GM12878 (cell line): ENCODE measurements at regions not wholly inside any gene's neighbourhood (a gene's known extent, or its start where the extent isn't known, plus 50 kb on each side); places are given as distances from the start of the nearest gene placed in this dataset.

Experiments
- ATAC-seq: fragments of 200-7000 bp; cut with Tn5 transposase; 3 replicates; pipeline ENCODE4 v1.9.1; 2020; ENCODE audit warnings: mild to moderate bottlenecking, moderate library complexity
- BruUV-seq: library from RNA; stranded (reverse); fragments of 400-500 nt; replicated peaks from 2 replicates; lab custom pipeline; 2021; lab: Mats Ljungman, UMichigan
- CTCF ChIA-PET: fragments of 300-600 bp; sonication (Branson Sonifier 250); formaldehyde crosslinking; extraction: SDS; loops from one replicate; lab custom pipeline; 2021; ENCODE audit warnings: inconsistent platforms; lab: Yijun Ruan, JAX
- POLR2A ChIA-PET: fragments of 350-600 bp; formaldehyde crosslinking; extraction: SDS; loops from one replicate; lab custom pipeline; 2021; ENCODE audit warnings: inconsistent platforms; lab: Charles Lee
- RAD21 ChIA-PET: fragments of 300-600 bp; sonication (Branson Sonifier 250); formaldehyde crosslinking; loops from one replicate; lab custom pipeline; 2023; ENCODE audit warnings: antibody characterized with exemption; ENCODE audit not compliant: unreplicated experiment; lab: Charles Lee
- SMC1A ChIA-PET: fragments of 300-600 bp; sonication (Branson Sonifier 250); formaldehyde crosslinking; loops from one replicate; lab custom pipeline; 2023; ENCODE audit not compliant: unreplicated experiment, uncharacterized antibody; lab: Charles Lee
- DNase-seq: peaks from one replicate; pipeline ENCODE4 v3.0.0-alpha.2; 2011; ENCODE audit warnings: low read depth, low spot score
- FAIRE-seq: peaks from 3 replicates; lab custom pipeline; 2011; peaks lifted over from hg19 to GRCh38; lab: Jason Lieb, UNC
- H2AFZ ChIP-seq: 2 replicates; pipeline ENCODE4 v1.6.0; 2011; ENCODE audit warnings: low read depth, low read length, control low read depth; ENCODE audit not compliant: control insufficient read depth
- H3K27ac ChIP-seq: 2 replicates; pipeline ENCODE4 v1.5.1; 2011; ENCODE audit warnings: control low read depth; ENCODE audit not compliant: control insufficient read depth, insufficient read depth
- H3K27me3 ChIP-seq, 2 experiments: replicated peaks in 1 of 2; 2 replicates each; pipeline versions ENCODE4 v1.6.0 to v1.6.1; 2011; ENCODE audit warnings: low read length in 1 of 2; ENCODE audit not compliant: control insufficient read depth in 2 of 2, insufficient read depth in 2 of 2
- H3K36me3 ChIP-seq, 2 experiments: 2 replicates each; pipeline ENCODE4 v1.5.1; 2011; ENCODE audit warnings: low read length in 1 of 2; ENCODE audit not compliant: control insufficient read depth in 2 of 2, insufficient read depth in 2 of 2
- H3K4me1 ChIP-seq: 2 replicates; pipeline ENCODE4 v1.6.1; 2011; ENCODE audit warnings: mild to moderate bottlenecking, low read length, moderate library complexity, mixed read lengths; ENCODE audit not compliant: control insufficient read depth, insufficient read depth
- H3K4me2 ChIP-seq: 2 replicates; pipeline ENCODE4 v1.6.0; 2011; ENCODE audit warnings: control low read depth; ENCODE audit not compliant: control insufficient read depth, insufficient read depth
- H3K4me3 ChIP-seq: fragments of 200-600 bp; sonication (generic); 2 replicates; pipeline ENCODE4 v1.5.1; 2016
- H3K79me2 ChIP-seq: 2 replicates; pipeline ENCODE4 v1.6.0; 2011; ENCODE audit warnings: low read length; ENCODE audit not compliant: control insufficient read depth, insufficient read depth
- H3K9ac ChIP-seq: 2 replicates; pipeline ENCODE4 v1.8.0; 2011; ENCODE audit warnings: low read length, control low read depth, mixed read lengths; ENCODE audit not compliant: control insufficient read depth, insufficient read depth
- H3K9me3 ChIP-seq: replicated peaks from 3 replicates; pipeline ENCODE4 v1.5.1; 2011; ENCODE audit warnings: mild to moderate bottlenecking, low read length; ENCODE audit not compliant: control insufficient read depth, insufficient read depth
- H4K20me1 ChIP-seq: 2 replicates; pipeline ENCODE4 v1.6.0; 2011; ENCODE audit not compliant: control insufficient read depth, insufficient read depth
- ASH2L ChIP-seq: fragments of 300-600, 200-600 bp; sonication (generic); IDR thresholded peaks from 2 replicates; pipeline ENCODE4 v1.6.1; 2017; ENCODE audit warnings: low read depth, mild to moderate bottlenecking, borderline replicate concordance
- HDAC6 ChIP-seq: fragments of 200-600 bp; sonication (generic); IDR thresholded peaks from one replicate; pipeline ENCODE4 v1.8.0; 2017; ENCODE audit warnings: antibody characterized with exemption; ENCODE audit not compliant: unreplicated experiment
- IRF4 ChIP-seq: IDR thresholded peaks from 2 replicates; pipeline ENCODE4 v1.6.1; 2011; ENCODE audit warnings: low read depth, low read length
- MTA2 ChIP-seq: fragments of 450-650 bp; IDR thresholded peaks from 2 replicates; pipeline ENCODE4 v1.6.1; 2016; ENCODE audit warnings: low read depth, mild to moderate bottlenecking, moderate library complexity
- POLR2AphosphoS5 ChIP-seq: IDR thresholded peaks from 2 replicates; pipeline ENCODE4 v1.6.1; 2011; ENCODE audit warnings: mild to moderate bottlenecking, low read length, inconsistent platforms
- RFX5 ChIP-seq: IDR thresholded peaks from 2 replicates; pipeline ENCODE4 v1.6.1; 2011; ENCODE audit warnings: low read depth, low read length, improper control_type of control experiment
- SIX5 ChIP-seq: IDR thresholded peaks from 2 replicates; pipeline ENCODE4 v1.6.1; 2011; ENCODE audit warnings: mild to moderate bottlenecking, low read depth, low read length, moderate library complexity; ENCODE audit not compliant: severe bottlenecking
- SPI1 ChIP-seq: IDR thresholded peaks from 2 replicates; pipeline ENCODE4 v1.6.1; 2011; ENCODE audit warnings: low read depth, mild to moderate bottlenecking, low read length, moderate library complexity, borderline replicate concordance; ENCODE audit not compliant: insufficient read depth
- SRF ChIP-seq, 2 experiments: IDR thresholded peaks; 2 replicates each; pipeline ENCODE4 v1.6.1; 2011; ENCODE audit warnings: low read depth in 2 of 2, low read length in 2 of 2, mild to moderate bottlenecking in 1 of 2, moderate library complexity in 1 of 2
- TARDBP ChIP-seq: IDR thresholded peaks from 2 replicates; pipeline ENCODE4 v1.6.1; 2016; ENCODE audit warnings: borderline replicate concordance
- WRNIP1 ChIP-seq: IDR thresholded peaks from 2 replicates; pipeline ENCODE4 v1.6.1; 2011; ENCODE audit warnings: low read depth, low read length, improper control_type of control experiment, borderline replicate concordance
- ZNF24 ChIP-seq: fragments of 450-650 bp; IDR thresholded peaks from 2 replicates; pipeline ENCODE4 v1.6.1; 2017; ENCODE audit warnings: antibody characterized with exemption, mild to moderate bottlenecking
- ZNF274 ChIP-seq: IDR thresholded peaks from one replicate; pipeline ENCODE4 v1.8.0; 2011; ENCODE audit not compliant: insufficient read length, insufficient read depth
- ZNF592 ChIP-seq: fragments of 450-650 bp; IDR thresholded peaks from 2 replicates; pipeline ENCODE4 v1.6.1; 2017; ENCODE audit warnings: mild to moderate bottlenecking, moderate library complexity
- WGBS: methylation state at CpG from one replicate; pipeline ENCODE4 v1.1.6; 2016; ENCODE audit warnings: low lambda C conversion rate; ENCODE audit not compliant: insufficient replicate concordance, insufficient coverage; ENCODE audit errors: missing lambda C conversion rate; 5-methylcytosine and 5-hydroxymethylcytosine counted together
- in situ Hi-C: fragments of 300-500 bp; cut with MboI; formaldehyde crosslinking; loops from 9 replicates; pipeline ENCODE4 v1.14.3; 2018; ENCODE audit warnings: mixed read lengths
- intact Hi-C: fragments of 100-400 bp; cut with micrococcal nuclease; formaldehyde crosslinking; loops from one replicate; pipeline ENCODE4 v1.14.2; 2022; ENCODE audit not compliant: unreplicated experiment
- TF ChIP-seq, protein P1 (sequence below): fragments of 150-350 bp; IDR thresholded peaks from 2 replicates; pipeline ENCODE4 v1.6.1; 2014; ENCODE audit warnings: mild to moderate bottlenecking, low read depth, low read length
- TF ChIP-seq, protein P2 (sequence below), 3 experiments: IDR thresholded peaks in 2 of 3; conservative IDR thresholded peaks in 1 of 3; 2 replicates each; pipeline ENCODE4 v1.5.1; 2011; ENCODE audit warnings: low read depth in 3 of 3, low read length in 3 of 3, mild to moderate bottlenecking in 3 of 3, control low read depth in 2 of 3, moderate library complexity in 2 of 3, inconsistent platforms in 1 of 3, mixed read lengths in 1 of 3; ENCODE audit not compliant: control insufficient read depth in 2 of 3, insufficient read depth in 1 of 3; ENCODE audit errors: extremely low read depth in 1 of 3

DNA sequence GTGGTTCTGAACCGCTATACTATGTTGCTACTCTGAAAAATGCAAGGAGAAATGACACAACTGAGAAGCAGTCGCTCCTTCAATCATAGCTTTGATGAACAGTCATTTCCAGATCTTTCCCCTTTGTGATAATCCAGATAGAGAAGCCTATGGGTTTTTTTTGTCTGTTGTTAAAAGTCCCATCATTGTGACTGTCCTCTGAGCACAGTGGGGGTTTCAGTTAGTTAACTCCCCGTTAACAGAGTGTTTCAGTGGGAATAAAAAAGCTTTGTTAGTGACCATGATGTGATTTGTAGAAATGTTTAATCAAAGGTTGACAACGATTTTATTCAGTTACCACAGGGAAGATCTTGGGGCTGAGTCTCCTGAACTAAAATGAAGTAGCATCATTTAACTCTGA lies 176.2 kb upstream of the MAOA start (continued):
- TF ChIP-seq WRNIP1 = no peak
- TF ChIP-seq, all 136 proteins: peak for 0

- Histone ChIP-seq H3K27me3 (no peaks in the 10 kb centered on the region), H3K4me3 (no peak overlapping the region), H3K27ac (no peak overlapping the region), H2AFZ (no peak overlapping the region), H3K4me2 (no peak overlapping the region), H3K9me3 (no peaks in the 10 kb centered on the region), H4K20me1 (no peaks in the 10 kb centered on the region), H3K36me3 (no peaks in the 10 kb centered on the region), H3K79me2 (no peaks in the 10 kb centered on the region), H3K9ac (no peak overlapping the region), H3K4me1 (no peaks in the 10 kb centered on the region)
- in situ Hi-C loops = no loop called here
- BruUV-seq = no TSS peak
- no peak for FAIRE-seq
- CTCF ChIA-PET = no interaction called here
- 37% methylated on average over 5 of the region's 5 CpGs for WGBS
- ATAC-seq = no peak
- SMC1A ChIA-PET = interaction anchor here (1.4 kb wide), 1 partner anchor 12 kb away, joined by 3 read pairs; no protein-coding TSS in a partner anchor
- DNase-seq = no peak
- RAD21 ChIA-PET = no interaction called here
- POLR2A ChIA-PET = no interaction called here
- intact Hi-C loops = no loop called here
- no peak for TF ChIP-seq SIX5
- no peak for TF ChIP-seq IRF4
- no peak for TF ChIP-seq ZNF274
- TF ChIP-seq SPI1 = no peak
- no peak for TF ChIP-seq MTA2
- TF ChIP-seq RFX5 = no peak
- no peak for TF ChIP-seq ZNF592
- TF ChIP-seq ASH2L = no peak
- TF ChIP-seq ZNF24 = no peak
- TF ChIP-seq HDAC6 = no peak
- TF ChIP-seq, protein P1, sequence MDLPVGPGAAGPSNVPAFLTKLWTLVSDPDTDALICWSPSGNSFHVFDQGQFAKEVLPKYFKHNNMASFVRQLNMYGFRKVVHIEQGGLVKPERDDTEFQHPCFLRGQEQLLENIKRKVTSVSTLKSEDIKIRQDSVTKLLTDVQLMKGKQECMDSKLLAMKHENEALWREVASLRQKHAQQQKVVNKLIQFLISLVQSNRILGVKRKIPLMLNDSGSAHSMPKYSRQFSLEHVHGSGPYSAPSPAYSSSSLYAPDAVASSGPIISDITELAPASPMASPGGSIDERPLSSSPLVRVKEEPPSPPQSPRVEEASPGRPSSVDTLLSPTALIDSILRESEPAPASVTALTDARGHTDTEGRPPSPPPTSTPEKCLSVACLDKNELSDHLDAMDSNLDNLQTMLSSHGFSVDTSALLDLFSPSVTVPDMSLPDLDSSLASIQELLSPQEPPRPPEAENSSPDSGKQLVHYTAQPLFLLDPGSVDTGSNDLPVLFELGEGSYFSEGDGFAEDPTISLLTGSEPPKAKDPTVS = no peak
- TF ChIP-seq, protein P2, sequence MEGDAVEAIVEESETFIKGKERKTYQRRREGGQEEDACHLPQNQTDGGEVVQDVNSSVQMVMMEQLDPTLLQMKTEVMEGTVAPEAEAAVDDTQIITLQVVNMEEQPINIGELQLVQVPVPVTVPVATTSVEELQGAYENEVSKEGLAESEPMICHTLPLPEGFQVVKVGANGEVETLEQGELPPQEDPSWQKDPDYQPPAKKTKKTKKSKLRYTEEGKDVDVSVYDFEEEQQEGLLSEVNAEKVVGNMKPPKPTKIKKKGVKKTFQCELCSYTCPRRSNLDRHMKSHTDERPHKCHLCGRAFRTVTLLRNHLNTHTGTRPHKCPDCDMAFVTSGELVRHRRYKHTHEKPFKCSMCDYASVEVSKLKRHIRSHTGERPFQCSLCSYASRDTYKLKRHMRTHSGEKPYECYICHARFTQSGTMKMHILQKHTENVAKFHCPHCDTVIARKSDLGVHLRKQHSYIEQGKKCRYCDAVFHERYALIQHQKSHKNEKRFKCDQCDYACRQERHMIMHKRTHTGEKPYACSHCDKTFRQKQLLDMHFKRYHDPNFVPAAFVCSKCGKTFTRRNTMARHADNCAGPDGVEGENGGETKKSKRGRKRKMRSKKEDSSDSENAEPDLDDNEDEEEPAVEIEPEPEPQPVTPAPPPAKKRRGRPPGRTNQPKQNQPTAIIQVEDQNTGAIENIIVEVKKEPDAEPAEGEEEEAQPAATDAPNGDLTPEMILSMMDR (IDR thresholded peaks at IDR 0.05 in 2 of 3, conservative IDR thresholded peaks at IDR 0.05 in 1 of 3; ENCODE audit: control insufficient read depth in 2 of 3, extremely low read depth in 1 of 3, insufficient read depth in 1 of 3, low read depth in 3 of 3, low read length in 3 of 3) = no peak
- TF ChIP-seq TARDBP = no peak
- no peak for TF ChIP-seq SRF (IDR thresholded peaks at IDR 0.05; ENCODE audit: low read depth in 2 of 2, low read length in 2 of 2)
- no peak for TF ChIP-seq POLR2AphosphoS5
Observed at GRCh38 chrX:43481576-43481975, 174.5 kb upstream of the MAOA start.
